ENCODE measurements at regions not wholly inside any gene's neighbourhood (a gene's known extent, or its start where the extent isn't known, plus 50 kb on each side); places are given as distances from the start of the nearest gene placed in this dataset.

DNA sequence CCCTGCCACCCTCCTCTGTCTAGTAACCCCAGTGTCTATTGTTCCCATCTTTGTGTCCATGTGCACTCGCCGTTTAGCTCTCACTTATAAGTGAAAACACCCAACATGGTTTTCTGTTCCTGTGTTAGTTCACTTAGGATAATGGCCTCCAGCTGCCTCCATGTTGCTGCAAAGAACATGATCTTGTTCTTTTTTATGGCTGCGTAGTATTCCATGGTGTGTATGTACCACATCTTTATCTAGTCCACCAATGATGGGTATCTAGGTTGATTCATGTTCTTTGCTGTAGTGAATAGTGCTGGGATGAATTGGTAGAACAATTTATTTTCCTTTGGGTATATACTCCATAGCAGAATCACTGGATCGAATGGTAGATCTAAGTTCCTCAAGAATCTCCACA lies 51.0 kb upstream of the RFLNA start:
- Histone ChIP-seq H3K4me1 (peaks cover under 1% of the 10 kb centered on the region), H3K27ac (no peak overlapping the region), H3K9me3 (peaks cover 6% of the 10 kb centered on the region), H3K4me3 (no peak overlapping the region), H3K27me3 (no peaks in the 10 kb centered on the region), H3K36me3 (no peaks in the 10 kb centered on the region)
- intact Hi-C loops (cut with DNase I) = no loop called here
- no peak for DNase-seq (ENCODE audit: extremely low spot score in 2 of 2)
- TF ChIP-seq POLR2A (IDR thresholded peaks at IDR 0.05) = no peak
- TF ChIP-seq POLR2AphosphoS5 (IDR thresholded peaks at IDR 0.05; ENCODE audit: insufficient read depth in 1 of 2, low read depth in 1 of 2) = no peak
